Ectodermal cell (in vitro differentiated cells): ENCODE measurements at regions not wholly inside any gene's neighbourhood (a gene's known extent, or its start where the extent isn't known, plus 50 kb on each side); places are given as distances from the start of the nearest gene placed in this dataset.

Source experiments
- H3K27ac ChIP-seq: 2 replicates; pipeline ENCODE4 v1.7.0; 2013; ENCODE audit warnings: mild to moderate bottlenecking, low read depth, low read length; ENCODE audit not compliant: insufficient read depth, poor library complexity, severe bottlenecking
- H3K27me3 ChIP-seq: 2 replicates; pipeline ENCODE4 v1.7.0; 2013; ENCODE audit warnings: mild to moderate bottlenecking, low read length; ENCODE audit not compliant: insufficient read depth, control insufficient read depth, poor library complexity, severe bottlenecking
- H3K36me3 ChIP-seq: one replicate; pipeline ENCODE4 v1.7.0; 2013; ENCODE audit warnings: low read length; ENCODE audit not compliant: control insufficient read depth, insufficient read depth
- H3K4me1 ChIP-seq: one replicate; pipeline ENCODE4 v1.7.0; 2013; ENCODE audit warnings: low read length; ENCODE audit not compliant: control insufficient read depth, insufficient read depth
- H3K4me3 ChIP-seq: 2 replicates; pipeline ENCODE4 v1.7.0; 2013; ENCODE audit warnings: low read depth, low read length, control low read depth; ENCODE audit not compliant: insufficient read depth
- H3K9me3 ChIP-seq: 2 replicates; pipeline ENCODE4 v1.7.0; 2013; ENCODE audit warnings: mild to moderate bottlenecking, low read length, moderate library complexity; ENCODE audit not compliant: control insufficient read depth
- WGBS, 2 experiments: methylation state at CpG; one replicate each; pipeline ENCODE4 v1.1.7; 2013; ENCODE audit warnings: missing lambda C conversion rate in 2 of 2; 5-methylcytosine and 5-hydroxymethylcytosine counted together

- no peak overlapping the region for H3K27ac ChIP-seq
- H3K9me3 ChIP-seq, result no peaks in the 10 kb centered on the region
- WGBS, 2 experiments, result 93% methylated on average over 26 of the region's 26 CpGs
- no peak overlapping the region for H3K4me3 ChIP-seq
- H3K4me1 ChIP-seq, result peaks cover 34% of the 10 kb centered on the region
- H3K36me3 ChIP-seq, result no peaks in the 10 kb centered on the region
- H3K27me3 ChIP-seq, result peaks cover 12% of the 10 kb centered on the region
These were observed 95.7 kb downstream of the RFLNA start for GRCh38 chr12:124390442-124391097.

DNA sequence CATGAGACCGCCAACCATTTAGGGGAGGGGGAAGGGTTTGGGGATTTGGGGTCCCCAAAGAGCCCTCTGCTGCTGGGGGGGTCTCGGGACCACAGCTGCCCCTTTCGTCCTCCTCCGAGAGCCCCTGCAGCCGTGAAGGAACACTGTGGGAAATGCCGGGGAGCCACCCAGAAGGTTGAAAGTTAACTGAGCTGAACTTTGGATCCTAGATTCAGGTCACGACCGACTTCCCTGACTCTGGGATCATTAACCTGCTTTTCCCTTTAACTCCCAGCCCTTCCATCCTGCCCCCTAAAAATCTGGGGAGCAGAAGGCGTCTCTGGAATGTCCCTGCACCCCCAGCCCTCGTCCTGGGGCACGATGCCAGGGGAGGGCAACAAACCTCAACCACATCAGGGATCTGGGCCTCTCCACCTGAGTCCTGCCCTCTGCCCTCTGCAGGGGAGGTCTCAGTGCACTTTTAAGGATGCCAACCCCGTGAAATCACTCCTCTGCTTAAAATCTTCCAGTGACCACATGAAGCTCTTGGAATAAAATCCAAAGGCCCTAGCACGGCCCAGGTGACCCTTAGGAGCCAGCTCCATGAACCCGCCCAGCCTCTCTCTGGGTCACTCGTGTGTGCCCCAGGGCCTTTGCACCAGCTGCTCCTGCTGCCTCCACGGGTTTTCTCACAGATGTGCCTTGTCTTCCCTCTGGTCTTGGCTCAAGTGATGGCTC is 95.0 kb downstream of the RFLNA start:
- Histone ChIP-seq H3K9me3 (no peaks in the 10 kb centered on the region), H3K4me1 (peaks cover 37% of the 10 kb centered on the region), H3K36me3 (no peaks in the 10 kb centered on the region), H3K27me3 (peaks cover 12% of the 10 kb centered on the region), H3K27ac (no peak overlapping the region), H3K4me3 (no peak overlapping the region)
- 74 to 78% methylated on average over 16 of the region's 16 CpGs for WGBS, 2 experiments

- no peak overlapping the region for H3K27ac ChIP-seq
These were observed 94.3 kb downstream of the RFLNA start for GRCh38 chr12:124389138-124389724.

GRCh38 chr12:124388679-124389137 is 93.8 kb downstream of the RFLNA start:
- 3 to 4% methylated on average over 35 to 36 of the region's 39 CpGs for WGBS, 2 experiments
- no peaks in the 10 kb centered on the region for H3K9me3 ChIP-seq
- peak overlapping the region; percentile 34 for H3K4me3 ChIP-seq
- H3K36me3 ChIP-seq, result no peaks in the 10 kb centered on the region
- peaks cover 12% of the 10 kb centered on the region for H3K27me3 ChIP-seq
- peaks cover 36% of the 10 kb centered on the region for H3K4me1 ChIP-seq
- H3K27ac ChIP-seq, result no peak overlapping the region

More at GRCh38 chr12:124389138-124389724, 94.3 kb downstream of the RFLNA start:
- peak overlapping the region; percentile 34 for H3K4me3 ChIP-seq
- no peaks in the 10 kb centered on the region for H3K36me3 ChIP-seq
- WGBS, 2 experiments, result 2 to 4% methylated on average over 39 of the region's 39 CpGs
- H3K27me3 ChIP-seq, result peaks cover 12% of the 10 kb centered on the region
- H3K9me3 ChIP-seq, result no peaks in the 10 kb centered on the region
- peaks cover 37% of the 10 kb centered on the region for H3K4me1 ChIP-seq

- H3K4me3 ChIP-seq, result no peak overlapping the region
These were observed 93.3 kb downstream of the RFLNA start for GRCh38 chr12:124388038-124388671.

DNA sequence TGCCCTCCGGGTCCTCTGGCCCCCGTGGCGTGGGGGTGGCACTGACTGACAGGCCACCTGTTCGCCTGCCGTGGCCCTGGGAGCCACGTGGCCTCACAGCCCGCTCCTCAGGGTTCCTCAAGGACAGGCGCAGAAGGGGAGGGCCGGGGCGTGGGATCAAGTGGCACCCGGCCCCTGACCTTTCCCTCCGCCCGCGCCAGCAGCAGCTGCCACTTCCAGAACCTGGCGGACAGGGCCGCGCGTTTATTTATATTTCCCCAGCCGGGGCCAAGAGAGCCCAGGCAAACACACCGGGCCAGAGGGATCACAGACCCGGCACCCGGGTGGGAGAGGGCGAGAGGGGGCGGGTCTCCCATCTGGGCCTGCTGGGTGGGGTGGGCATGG is 92.6 kb downstream of the RFLNA start:
- Histone ChIP-seq H3K9me3 (no peaks in the 10 kb centered on the region), H3K4me3 (no peak overlapping the region), H3K4me1 (peaks cover 24% of the 10 kb centered on the region), H3K36me3 (peaks cover 4% of the 10 kb centered on the region), H3K27me3 (peaks cover 12% of the 10 kb centered on the region), H3K27ac (no peak overlapping the region)
- WGBS, 2 experiments, result 95 to 96% methylated on average over 24 of the region's 24 CpGs

More at GRCh38 chr12:124388038-124388671, 93.3 kb downstream of the RFLNA start:
- peaks cover 30% of the 10 kb centered on the region for H3K4me1 ChIP-seq
- no peaks in the 10 kb centered on the region for H3K9me3 ChIP-seq
- peaks cover 12% of the 10 kb centered on the region for H3K27me3 ChIP-seq
- no peak overlapping the region for H3K27ac ChIP-seq
- 80 to 85% methylated on average over 15 of the region's 15 CpGs for WGBS, 2 experiments
- H3K36me3 ChIP-seq, result peaks cover under 1% of the 10 kb centered on the region

- Histone ChIP-seq H3K27ac (no peak overlapping the region), H3K4me1 (peaks cover 22% of the 10 kb centered on the region), H3K36me3 (peaks cover 4% of the 10 kb centered on the region), H3K4me3 (no peak overlapping the region), H3K27me3 (peaks cover 12% of the 10 kb centered on the region), H3K9me3 (no peaks in the 10 kb centered on the region)
- WGBS, 2 experiments, result 92 to 93% methylated on average over 22 to 23 of the region's 23 CpGs
These were observed 92.0 kb downstream of the RFLNA start for GRCh38 chr12:124386661-124387527.

- peaks cover 12% of the 10 kb centered on the region for H3K27me3 ChIP-seq
- no peak overlapping the region for H3K27ac ChIP-seq
- H3K36me3 ChIP-seq, result peaks cover 4% of the 10 kb centered on the region
- H3K9me3 ChIP-seq, result no peaks in the 10 kb centered on the region
- WGBS, 2 experiments, result 89 to 91% methylated on average over 17 of the region's 17 CpGs
- no peak overlapping the region for H3K4me3 ChIP-seq
- peaks cover 22% of the 10 kb centered on the region for H3K4me1 ChIP-seq
These were observed 91.2 kb downstream of the RFLNA start for GRCh38 chr12:124386059-124386458.

DNA sequence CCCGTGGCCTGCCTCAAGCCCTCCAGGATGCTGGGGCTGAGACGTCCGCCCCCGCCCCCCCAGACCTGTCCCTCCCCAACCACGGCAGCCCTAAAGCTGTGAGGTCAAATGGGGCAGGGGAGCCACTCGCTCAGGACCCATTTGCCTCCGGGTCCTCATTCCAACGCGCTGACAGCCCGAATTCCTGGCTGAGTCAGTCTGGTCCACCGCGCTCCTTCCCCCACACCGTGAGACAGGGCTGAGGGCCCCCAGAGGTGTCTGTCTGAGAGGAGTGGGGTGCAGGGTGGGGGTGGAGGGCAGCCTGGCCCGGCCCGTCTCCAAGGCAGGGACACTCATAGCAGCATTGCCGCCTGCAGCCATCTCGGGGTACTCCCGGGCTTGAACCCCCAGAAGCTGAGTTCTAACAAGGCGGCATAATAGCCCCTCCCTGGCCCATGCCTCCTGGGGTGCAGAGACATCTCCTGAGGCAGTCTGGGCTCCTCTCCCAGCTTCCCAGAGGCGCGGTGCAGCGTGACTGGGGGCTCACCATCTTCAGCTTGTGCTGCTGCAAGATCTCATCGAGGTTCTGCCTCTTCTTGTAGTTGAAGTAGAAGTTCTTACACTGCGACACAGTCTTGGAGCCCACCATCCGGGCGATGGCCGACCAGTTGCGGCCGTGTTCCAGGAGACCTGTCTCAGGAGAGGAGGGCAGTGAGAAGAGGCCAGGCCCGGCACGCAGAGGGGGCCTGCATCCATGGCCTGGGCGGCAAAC is 90.5 kb downstream of the RFLNA start:
- Histone ChIP-seq H3K4me1 (peaks cover 22% of the 10 kb centered on the region), H3K27me3 (peaks cover 12% of the 10 kb centered on the region), H3K27ac (no peak overlapping the region), H3K36me3 (peaks cover 4% of the 10 kb centered on the region), H3K9me3 (no peaks in the 10 kb centered on the region), H3K4me3 (no peak overlapping the region)
- 89 to 91% methylated on average over 32 of the region's 32 CpGs for WGBS, 2 experiments
